ENCODE measurements at regions not wholly inside any gene's neighbourhood (a gene's known extent, or its start where the extent isn't known, plus 50 kb on each side); places are given as distances from the start of the nearest gene placed in this dataset.

GRCh38 chr2:15084826-15085489 is 452.4 kb downstream of the LRATD1 start:
- DNase-seq (no peak), ATAC-seq (replicated peaks in 1 of 2) (no peak)
- no peak overlapping the region for H3K27ac Mint-ChIP-seq
- no peaks in the 10 kb centered on the region for H3K36me3 Mint-ChIP-seq (ENCODE audit: insufficient read depth in 2 of 2)
- H3K9me3 Mint-ChIP-seq, result no peaks in the 10 kb centered on the region
- H3K4me1 Mint-ChIP-seq (ENCODE audit: low read depth), result no peaks in the 10 kb centered on the region
- H3K4me3 Mint-ChIP-seq, result no peak overlapping the region
- H3K27me3 Mint-ChIP-seq (ENCODE audit: low read depth), result peaks cover 15% of the 10 kb centered on the region

- Mint-ChIP-seq H3K27me3 (ENCODE audit: low read depth) (peaks cover 7% of the 10 kb centered on the region), H3K9me3 (no peaks in the 10 kb centered on the region), H3K4me3 (no peak overlapping the region), H3K27ac (no peak overlapping the region), H3K4me1 (ENCODE audit: low read depth) (peaks cover 9% of the 10 kb centered on the region), H3K36me3 (ENCODE audit: insufficient read depth in 2 of 2) (no peaks in the 10 kb centered on the region)
- DNase-seq (no peak), ATAC-seq (replicated peaks in 1 of 2) (no peak)
Observed at GRCh38 chr2:15092181-15092580, 459.7 kb downstream of the LRATD1 start.

GRCh38 chr2:15092691-15093090 is 460.2 kb downstream of the LRATD1 start:
- DNase-seq (no peak), ATAC-seq (replicated peaks in 1 of 2) (no peak)
- Mint-ChIP-seq H3K4me3 (no peak overlapping the region), H3K27me3 (ENCODE audit: low read depth) (peaks cover 7% of the 10 kb centered on the region), H3K36me3 (ENCODE audit: insufficient read depth in 2 of 2) (no peaks in the 10 kb centered on the region), H3K9me3 (no peaks in the 10 kb centered on the region), H3K27ac (no peak overlapping the region), H3K4me1 (ENCODE audit: low read depth) (peaks cover 9% of the 10 kb centered on the region)

- ATAC-seq (replicated peaks in 1 of 2) (no peak), DNase-seq (no peak)
- Mint-ChIP-seq H3K27ac (no peak overlapping the region), H3K36me3 (ENCODE audit: insufficient read depth in 2 of 2) (no peaks in the 10 kb centered on the region), H3K4me3 (no peak overlapping the region), H3K9me3 (no peaks in the 10 kb centered on the region), H3K27me3 (ENCODE audit: low read depth) (peaks cover 7% of the 10 kb centered on the region), H3K4me1 (ENCODE audit: low read depth) (peaks cover 9% of the 10 kb centered on the region)
Observed at GRCh38 chr2:15094161-15094560, 461.6 kb downstream of the LRATD1 start.

- no peaks in the 10 kb centered on the region for H3K9me3 Mint-ChIP-seq
- no peak overlapping the region for H3K4me3 Mint-ChIP-seq
- no peaks in the 10 kb centered on the region for H3K36me3 Mint-ChIP-seq (ENCODE audit: insufficient read depth in 2 of 2)
- no peak for DNase-seq
- peaks cover 9% of the 10 kb centered on the region for H3K4me1 Mint-ChIP-seq (ENCODE audit: low read depth)
- ATAC-seq (replicated peaks in 1 of 2), result no peak
- H3K27ac Mint-ChIP-seq, result no peak overlapping the region
- peaks cover 14% of the 10 kb centered on the region for H3K27me3 Mint-ChIP-seq (ENCODE audit: low read depth)
Observed at GRCh38 chr2:15096873-15097272, 464.3 kb downstream of the NBAS start.

GRCh38 chr2:15107137-15107536 is 454.0 kb downstream of the NBAS start:
- H3K36me3 Mint-ChIP-seq (ENCODE audit: insufficient read depth in 2 of 2), result peaks cover 8 to 15% of the 10 kb centered on the region in 2 donors
- DNase-seq (no peak), ATAC-seq (replicated peaks in 1 of 2) (no peak)
- H3K4me1 Mint-ChIP-seq (ENCODE audit: low read depth), result no peaks in the 10 kb centered on the region
- H3K27me3 Mint-ChIP-seq (ENCODE audit: low read depth), result peaks cover 7% of the 10 kb centered on the region
- H3K27ac Mint-ChIP-seq, result no peak overlapping the region
- H3K4me3 Mint-ChIP-seq, result no peak overlapping the region
- peaks cover 9% of the 10 kb centered on the region in 2 donors for H3K9me3 Mint-ChIP-seq

GRCh38 chr2:15111718-15112117 is 449.4 kb downstream of the NBAS start:
- H3K4me1 Mint-ChIP-seq (ENCODE audit: low read depth), result no peaks in the 10 kb centered on the region
- peaks cover 10 to 15% of the 10 kb centered on the region in 2 donors for H3K9me3 Mint-ChIP-seq
- H3K27me3 Mint-ChIP-seq (ENCODE audit: low read depth), result peaks cover under 1% of the 10 kb centered on the region
- H3K27ac Mint-ChIP-seq, result peak overlapping the region; percentile 89
- H3K36me3 Mint-ChIP-seq (ENCODE audit: insufficient read depth in 2 of 2), result peaks cover 16 to 17% of the 10 kb centered on the region in 2 donors
- ATAC-seq (replicated peaks in 1 of 2) (no peak), DNase-seq (no peak)
- H3K4me3 Mint-ChIP-seq, result no peak overlapping the region

- DNase-seq (no peak), ATAC-seq (replicated peaks in 1 of 2) (no peak)
- Mint-ChIP-seq H3K27ac (peak overlapping the region; percentile 89), H3K36me3 (ENCODE audit: insufficient read depth in 2 of 2) (peaks cover 16 to 17% of the 10 kb centered on the region in 2 donors), H3K4me3 (no peak overlapping the region), H3K9me3 (peaks cover 10 to 15% of the 10 kb centered on the region in 2 donors), H3K27me3 (ENCODE audit: low read depth) (no peaks in the 10 kb centered on the region), H3K4me1 (ENCODE audit: low read depth) (no peaks in the 10 kb centered on the region)
Observed at GRCh38 chr2:15112216-15112615, 448.9 kb downstream of the NBAS start.

GRCh38 chr2:15115776-15116175 is 445.4 kb downstream of the NBAS start:
- no peak overlapping the region for H3K27ac Mint-ChIP-seq
- no peak overlapping the region for H3K4me3 Mint-ChIP-seq

GRCh38 chr2:15116830-15117229 is 444.3 kb downstream of the NBAS start:
- Mint-ChIP-seq H3K27me3 (ENCODE audit: low read depth) (peaks cover 7% of the 10 kb centered on the region), H3K27ac (no peak overlapping the region), H3K36me3 (ENCODE audit: insufficient read depth in 2 of 2) (peaks cover 9 to 10% of the 10 kb centered on the region in 2 donors), H3K9me3 (peaks cover 7% of the 10 kb centered on the region in 2 donors), H3K4me1 (ENCODE audit: low read depth) (peaks cover 9% of the 10 kb centered on the region), H3K4me3 (no peak overlapping the region)
- ATAC-seq (replicated peaks in 1 of 2) (no peak), DNase-seq (no peak)

More at GRCh38 chr2:15115776-15116175, 445.4 kb downstream of the NBAS start:
- H3K4me1 Mint-ChIP-seq (ENCODE audit: low read depth), result peaks cover 3% of the 10 kb centered on the region
- no peak for ATAC-seq (replicated peaks in 1 of 2)
- H3K27me3 Mint-ChIP-seq (ENCODE audit: low read depth), result peaks cover under 1% of the 10 kb centered on the region
- H3K9me3 Mint-ChIP-seq, result peaks cover 9 to 10% of the 10 kb centered on the region in 2 donors
- peaks cover 12 to 14% of the 10 kb centered on the region in 2 donors for H3K36me3 Mint-ChIP-seq (ENCODE audit: insufficient read depth in 2 of 2)
- no peak for DNase-seq

Measured in activated T-cell treated with anti-CD3 and anti-CD28 coated beads, Interleukin-2, amount 50 U/mL, for 72 hours (primary cell).